Sigmoid colon (tissue), 6 donors: ENCODE measurements at regions not wholly inside any gene's neighbourhood (a gene's known extent, or its start where the extent isn't known, plus 50 kb on each side); places are given as distances from the start of the nearest gene placed in this dataset.

ENCODE experiments used
- DNase-seq: peaks from one replicate; pipeline ENCODE4 v3.0.0-alpha.2; 2019
- H3K27ac ChIP-seq, 4 donors: fragments of 200-600 bp; sonication (generic); one replicate each; pipeline ENCODE4 v1.5.1; 2016 to 2019; ENCODE audit warnings: mild to moderate bottlenecking in 1 of 4
- H3K27me3 ChIP-seq, 3 donors: fragments of 200-600 bp; sonication (generic); one replicate each; pipeline ENCODE4 v1.5.1; 2019; ENCODE audit warnings: mild to moderate bottlenecking in 1 of 3
- H3K36me3 ChIP-seq, 4 donors: fragments of 200-600 bp; sonication (generic); one replicate each; pipeline ENCODE4 v1.5.1; 2016 to 2019
- H3K4me1 ChIP-seq, 4 donors: fragments of 200-600 bp; sonication (generic); one replicate each; pipeline ENCODE4 v1.5.1; 2017 to 2019
- H3K4me3 ChIP-seq, 4 donors: fragments of 200-600 bp; sonication (generic); one replicate each; pipeline ENCODE4 v1.5.1; 2017 to 2019; ENCODE audit warnings: mild to moderate bottlenecking in 2 of 4, moderate library complexity in 1 of 4
- H3K9me3 ChIP-seq, 4 donors: fragments of 200-600 bp in 3 of 4; sonication (generic) in 3 of 4; one replicate each; pipeline versions ENCODE4 v1.5.1 to v1.6.1; 2013 to 2019
- EP300 ChIP-seq, 4 donors: sonication (generic); formaldehyde crosslinking; IDR thresholded peaks; one replicate each; pipeline ENCODE4 v1.6.1; 2017; ENCODE audit warnings: antibody characterized with exemption in 4 of 4
- POLR2A ChIP-seq, 2 donors: fragments of 450-650 bp; IDR thresholded peaks; one replicate each; pipeline ENCODE4 v1.6.1; 2016; ENCODE audit warnings: antibody characterized with exemption in 2 of 2, mild to moderate bottlenecking in 2 of 2, moderate library complexity in 2 of 2
- POLR2AphosphoS5 ChIP-seq, 4 donors: sonication (generic); formaldehyde crosslinking; IDR thresholded peaks; one replicate each; pipeline ENCODE4 v1.6.1; 2017; ENCODE audit warnings: antibody characterized with exemption in 4 of 4
- WGBS, 2 donors: extraction: QIAGEN DNeasy Blood & Tissue Kit; methylation state at CpG; one replicate each; pipeline ENCODE4 v1.1.7; 2013; 5-methylcytosine and 5-hydroxymethylcytosine counted together
- intact Hi-C: fragments of 100-400 bp; cut with DNase I; formaldehyde crosslinking; loops from one replicate; pipeline ENCODE4 v1.15.1; 2023
- TF ChIP-seq, protein P1 (sequence below), 4 experiments: fragments of 450-650 bp in 3 of 4; fragments of 200-600 bp in 1 of 4; IDR thresholded peaks; one replicate each; pipeline ENCODE4 v1.5.1; 2016 to 2019; ENCODE audit warnings: antibody characterized with exemption in 4 of 4, mild to moderate bottlenecking in 3 of 4, moderate library complexity in 2 of 4
- donor health status: healthy with polysubstance abuse.
- donor health status: healthy.

DNA sequence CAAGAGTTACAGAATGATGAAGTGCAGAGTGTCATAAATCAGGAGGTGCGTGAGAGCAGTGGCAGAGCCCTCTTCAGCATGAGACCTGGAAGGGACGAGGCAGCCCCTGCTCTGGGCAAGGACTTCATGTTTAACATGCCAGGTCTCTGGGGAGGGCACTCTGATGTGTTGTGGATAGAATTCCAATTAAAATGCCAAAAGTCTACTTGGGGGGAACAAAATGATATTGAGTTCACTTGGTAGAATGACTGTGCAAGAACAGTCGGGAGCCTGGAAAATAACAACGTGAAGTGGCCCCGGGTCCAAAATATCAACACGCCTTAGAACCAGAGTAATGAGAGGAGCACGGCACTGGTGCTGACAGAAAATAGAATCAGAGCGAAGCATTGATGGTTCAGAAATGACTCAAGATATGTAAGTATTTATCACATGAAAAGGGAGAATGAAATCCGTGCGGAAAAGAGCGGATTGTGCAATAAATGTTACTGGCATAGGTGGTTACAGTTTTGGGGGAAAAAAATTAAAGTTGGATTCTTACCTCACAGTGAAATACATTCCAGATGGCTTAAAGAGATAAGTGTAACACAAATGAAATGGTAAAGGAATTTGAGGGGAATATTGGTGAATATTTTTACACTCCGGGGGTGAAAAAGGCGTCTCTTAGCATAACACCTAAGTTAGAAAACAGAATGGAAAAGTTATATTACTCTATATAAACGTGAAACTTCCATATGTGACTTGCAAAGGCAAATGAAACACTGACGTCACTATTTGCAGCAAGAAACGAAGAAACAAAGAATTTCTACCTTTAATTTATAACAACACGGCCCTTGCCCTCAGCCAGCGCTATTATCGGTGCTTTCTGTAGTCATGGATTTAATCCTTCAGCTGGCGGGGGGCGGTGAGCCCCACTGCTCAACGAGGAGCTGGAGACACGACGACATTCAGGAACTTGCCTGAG lies 159.4 kb upstream of the TWIST2 start:
- TF ChIP-seq POLR2AphosphoS5 (IDR thresholded peaks at IDR 0.05): peak in 2 of 4 donors; percentile 36 to 39
- TF ChIP-seq POLR2A (IDR thresholded peaks at IDR 0.05): no peak
- no peak for DNase-seq
- Histone ChIP-seq H3K9me3 (no peaks in the 10 kb centered on the region), H3K4me1 (peaks cover 0 to 33% (median 22%) of the 10 kb centered on the region in 4 donors), H3K27ac (peak overlapping the region in 2 of 4 donors; percentile 39 to 56), H3K4me3 (no peak overlapping the region), H3K27me3 (no peaks in the 10 kb centered on the region), H3K36me3 (no peaks in the 10 kb centered on the region)
- intact Hi-C loops: no loop called here
- 76 to 86% methylated on average over 24 of the region's 24 CpGs for WGBS, 2 donors

DNA sequence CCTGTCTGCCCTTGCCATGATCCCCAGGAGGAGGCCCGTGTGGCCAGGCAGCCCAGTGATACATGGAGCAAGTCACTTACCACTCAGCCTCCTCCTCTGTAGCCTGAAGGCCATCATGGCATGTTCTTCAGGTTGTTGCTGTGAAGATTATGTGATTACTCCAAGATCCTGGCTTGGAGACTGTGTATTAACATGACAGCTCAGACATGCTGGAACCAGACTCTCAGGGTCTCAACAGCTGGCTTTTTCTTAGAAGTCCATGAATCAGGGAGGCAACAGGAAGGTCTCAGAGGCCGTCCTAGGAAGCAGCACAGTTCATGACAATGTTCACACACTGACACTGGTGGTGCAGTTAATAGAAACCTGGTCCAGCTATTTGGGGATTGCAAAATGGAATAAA lies 158.6 kb upstream of the TWIST2 start:
- intact Hi-C loops: no loop called here
- Histone ChIP-seq H3K27ac (no peak overlapping the region), H3K4me1 (peaks cover 0 to 31% (median 19%) of the 10 kb centered on the region in 4 donors), H3K36me3 (no peaks in the 10 kb centered on the region), H3K4me3 (no peak overlapping the region), H3K27me3 (no peaks in the 10 kb centered on the region), H3K9me3 (no peaks in the 10 kb centered on the region)
- no peak for TF ChIP-seq POLR2A (IDR thresholded peaks at IDR 0.05)
- no peak for TF ChIP-seq POLR2AphosphoS5 (IDR thresholded peaks at IDR 0.05)
- TF ChIP-seq EP300 (IDR thresholded peaks at IDR 0.05): no peak
- TF ChIP-seq, protein P1, sequence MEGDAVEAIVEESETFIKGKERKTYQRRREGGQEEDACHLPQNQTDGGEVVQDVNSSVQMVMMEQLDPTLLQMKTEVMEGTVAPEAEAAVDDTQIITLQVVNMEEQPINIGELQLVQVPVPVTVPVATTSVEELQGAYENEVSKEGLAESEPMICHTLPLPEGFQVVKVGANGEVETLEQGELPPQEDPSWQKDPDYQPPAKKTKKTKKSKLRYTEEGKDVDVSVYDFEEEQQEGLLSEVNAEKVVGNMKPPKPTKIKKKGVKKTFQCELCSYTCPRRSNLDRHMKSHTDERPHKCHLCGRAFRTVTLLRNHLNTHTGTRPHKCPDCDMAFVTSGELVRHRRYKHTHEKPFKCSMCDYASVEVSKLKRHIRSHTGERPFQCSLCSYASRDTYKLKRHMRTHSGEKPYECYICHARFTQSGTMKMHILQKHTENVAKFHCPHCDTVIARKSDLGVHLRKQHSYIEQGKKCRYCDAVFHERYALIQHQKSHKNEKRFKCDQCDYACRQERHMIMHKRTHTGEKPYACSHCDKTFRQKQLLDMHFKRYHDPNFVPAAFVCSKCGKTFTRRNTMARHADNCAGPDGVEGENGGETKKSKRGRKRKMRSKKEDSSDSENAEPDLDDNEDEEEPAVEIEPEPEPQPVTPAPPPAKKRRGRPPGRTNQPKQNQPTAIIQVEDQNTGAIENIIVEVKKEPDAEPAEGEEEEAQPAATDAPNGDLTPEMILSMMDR (IDR thresholded peaks at IDR 0.05): no peak
- DNase-seq: no peak
- WGBS, 2 donors: 69 to 75% methylated on average over 2 of the region's 2 CpGs

DNA sequence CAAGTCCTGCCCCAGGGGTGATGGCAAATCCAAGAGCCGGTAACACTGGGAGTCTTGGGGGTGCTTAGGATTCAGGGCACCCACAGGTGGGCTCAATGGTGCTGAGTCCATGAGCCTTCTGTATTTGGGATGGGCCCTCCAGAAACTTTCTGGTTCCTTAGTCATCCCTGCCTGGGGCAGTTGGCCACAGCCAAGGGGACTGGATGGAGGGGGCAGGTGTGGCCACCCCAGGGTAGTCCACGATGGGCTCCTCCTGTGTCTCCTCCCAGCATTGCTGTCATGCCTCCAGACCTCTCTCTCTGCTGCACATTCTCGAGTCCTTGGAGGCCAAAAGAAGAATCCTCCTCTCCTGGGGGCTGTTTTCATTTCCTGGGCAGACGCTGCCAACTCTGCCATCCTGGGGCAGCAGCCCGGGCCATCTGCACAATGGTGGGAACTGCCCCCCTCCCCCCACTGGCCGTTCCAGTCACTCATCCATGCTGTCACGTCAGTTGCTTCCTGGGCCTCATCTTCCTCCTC lies 158.0 kb upstream of the TWIST2 start:
- TF ChIP-seq, protein P1 (IDR thresholded peaks at IDR 0.05): no peak
- TF ChIP-seq POLR2A (IDR thresholded peaks at IDR 0.05): no peak
- TF ChIP-seq POLR2AphosphoS5 (IDR thresholded peaks at IDR 0.05): no peak
- TF ChIP-seq EP300 (IDR thresholded peaks at IDR 0.05): no peak
- no peaks in the 10 kb centered on the region for H3K27me3 ChIP-seq
- intact Hi-C loops: no loop called here
- no peak overlapping the region for H3K4me3 ChIP-seq
- DNase-seq: no peak
- no peak overlapping the region for H3K27ac ChIP-seq
- H3K36me3 ChIP-seq: no peaks in the 10 kb centered on the region
- WGBS, 2 donors: 68 to 80% methylated on average over 7 of the region's 7 CpGs
- H3K4me1 ChIP-seq: peaks cover 0 to 31% (median 20%) of the 10 kb centered on the region in 4 donors
- no peaks in the 10 kb centered on the region for H3K9me3 ChIP-seq

DNA sequence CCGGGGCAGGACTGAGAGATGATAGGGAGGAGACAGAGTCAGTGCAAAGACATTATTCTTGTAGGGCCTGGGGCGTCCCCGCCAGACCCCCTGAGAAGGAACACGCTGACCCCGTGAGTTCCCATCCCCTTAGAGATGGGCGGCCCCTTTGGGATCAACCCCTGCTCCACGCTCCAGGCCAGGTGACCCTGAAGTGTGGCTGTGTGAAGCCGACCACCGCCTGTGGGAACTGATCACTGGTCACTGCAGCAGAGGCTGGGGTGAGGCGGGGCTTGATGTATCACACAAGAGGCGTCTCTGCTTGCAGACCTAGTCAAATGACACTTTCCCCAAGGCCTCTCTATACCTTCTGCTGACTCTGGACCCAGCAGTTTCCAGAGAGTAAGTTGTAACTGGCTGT lies 157.4 kb upstream of the TWIST2 start:
- H3K27ac ChIP-seq: no peak overlapping the region
- intact Hi-C loops: no loop called here
- no peaks in the 10 kb centered on the region for H3K27me3 ChIP-seq
- TF ChIP-seq POLR2AphosphoS5 (IDR thresholded peaks at IDR 0.05) (no peak), EP300 (IDR thresholded peaks at IDR 0.05) (no peak), POLR2A (IDR thresholded peaks at IDR 0.05) (no peak)
- TF ChIP-seq, protein P1 (IDR thresholded peaks at IDR 0.05): no peak
- H3K9me3 ChIP-seq: no peaks in the 10 kb centered on the region
- no peak overlapping the region for H3K4me3 ChIP-seq
- DNase-seq: no peak
- no peaks in the 10 kb centered on the region for H3K36me3 ChIP-seq
- peaks cover 0 to 31% (median 20%) of the 10 kb centered on the region in 4 donors for H3K4me1 ChIP-seq
- WGBS, 2 donors: 78 to 86% methylated on average over 11 of the region's 11 CpGs
